ENCODE measurements at regions not wholly inside any gene's neighbourhood (a gene's known extent, or its start where the extent isn't known, plus 50 kb on each side); places are given as distances from the start of the nearest gene placed in this dataset.
A peak's percentile ranks its signal among the peaks of the same experiment; 100 is the strongest.
"Not testable (repeated sequence)": the region's sequence is repeated elsewhere in the genome, so short reads cannot be mapped to it uniquely, and the experiment has no call there.

GRCh38 chr7:54252256-54253035 is 289.7 kb upstream of the VSTM2A start:
- no peak for DNase-seq
- TF ChIP-seq POLR2A (IDR thresholded peaks at IDR 0.05; ENCODE audit: low read length): no peak
- no peak for TF ChIP-seq GATA1 (IDR thresholded peaks at IDR 0.05; ENCODE audit: low read depth, low read length)

GRCh38 chr7:54253036-54253373 is 289.2 kb upstream of the VSTM2A start:
- no peak for TF ChIP-seq GATA1 (IDR thresholded peaks at IDR 0.05; ENCODE audit: low read depth, low read length)
- no peak for TF ChIP-seq POLR2A (IDR thresholded peaks at IDR 0.05; ENCODE audit: low read length)
- no peak for DNase-seq

- peak in 1 of 2 experiments; percentile 0 for DNase-seq
- TF ChIP-seq GATA1 (IDR thresholded peaks at IDR 0.05; ENCODE audit: low read depth, low read length) (no peak), POLR2A (IDR thresholded peaks at IDR 0.05; ENCODE audit: low read length) (no peak)
These were observed 286.9 kb upstream of the VSTM2A start for GRCh38 chr7:54255242-54255641.

GRCh38 chr7:54259185-54259584 is 283.0 kb upstream of the VSTM2A start:
- no peak for DNase-seq
- TF ChIP-seq GATA1 (IDR thresholded peaks at IDR 0.05; ENCODE audit: low read depth, low read length): no peak
- no peak for TF ChIP-seq POLR2A (IDR thresholded peaks at IDR 0.05; ENCODE audit: low read length)

- no peak for DNase-seq
- TF ChIP-seq GATA1 (IDR thresholded peaks at IDR 0.05; ENCODE audit: low read depth, low read length) (no peak), POLR2A (IDR thresholded peaks at IDR 0.05; ENCODE audit: low read length) (no peak)
These were observed 281.2 kb upstream of the VSTM2A start for GRCh38 chr7:54260941-54261371.

GRCh38 chr7:54278847-54279246 is 263.3 kb upstream of the VSTM2A start:
- DNase-seq: no peak
- no peak for TF ChIP-seq POLR2A (IDR thresholded peaks at IDR 0.05; ENCODE audit: low read length)
- TF ChIP-seq GATA1 (IDR thresholded peaks at IDR 0.05; ENCODE audit: low read depth, low read length): no peak

- DNase-seq: no peak
- TF ChIP-seq POLR2A (IDR thresholded peaks at IDR 0.05; ENCODE audit: low read length) (no peak), GATA1 (IDR thresholded peaks at IDR 0.05; ENCODE audit: low read depth, low read length) (no peak)
These were observed 249.8 kb upstream of the VSTM2A start for GRCh38 chr7:54292171-54292925.

- TF ChIP-seq POLR2A (IDR thresholded peaks at IDR 0.05; ENCODE audit: low read length) (no peak), GATA1 (IDR thresholded peaks at IDR 0.05; ENCODE audit: low read depth, low read length) (no peak)
- DNase-seq: no peak
These were observed 242.7 kb upstream of the VSTM2A start for GRCh38 chr7:54299426-54299825.

- DNase-seq: not testable (repeated sequence)
These were observed 226.2 kb upstream of the VSTM2A start for GRCh38 chr7:54315955-54316354.

GRCh38 chr7:54326592-54327167 is 215.5 kb upstream of the VSTM2A start:
- no peak for DNase-seq
- TF ChIP-seq POLR2A (IDR thresholded peaks at IDR 0.05; ENCODE audit: low read length): no peak
- TF ChIP-seq GATA1 (IDR thresholded peaks at IDR 0.05; ENCODE audit: low read depth, low read length): no peak

GRCh38 chr7:54330216-54330800 is 211.9 kb upstream of the VSTM2A start:
- TF ChIP-seq GATA1 (IDR thresholded peaks at IDR 0.05; ENCODE audit: low read depth, low read length): no peak
- TF ChIP-seq POLR2A (IDR thresholded peaks at IDR 0.05; ENCODE audit: low read length): no peak
- DNase-seq: no peak

GRCh38 chr7:54331311-54331710 is 210.9 kb upstream of the VSTM2A start:
- no peak for TF ChIP-seq POLR2A (IDR thresholded peaks at IDR 0.05; ENCODE audit: low read length)
- TF ChIP-seq GATA1 (IDR thresholded peaks at IDR 0.05; ENCODE audit: low read depth, low read length): no peak
- no peak for DNase-seq

- no peak for DNase-seq
- no peak for TF ChIP-seq POLR2A (IDR thresholded peaks at IDR 0.05; ENCODE audit: low read length)
- TF ChIP-seq GATA1 (IDR thresholded peaks at IDR 0.05; ENCODE audit: low read depth, low read length): no peak
These were observed 209.9 kb upstream of the VSTM2A start for GRCh38 chr7:54332301-54332700.

GRCh38 chr7:54333952-54334351 is 208.2 kb upstream of the VSTM2A start:
- no peak for TF ChIP-seq POLR2A (IDR thresholded peaks at IDR 0.05; ENCODE audit: low read length)
- no peak for TF ChIP-seq GATA1 (IDR thresholded peaks at IDR 0.05; ENCODE audit: low read depth, low read length)
- no peak for DNase-seq
